OCI-LY1 (cell line): ENCODE measurements at regions not wholly inside any gene's neighbourhood (a gene's known extent, or its start where the extent isn't known, plus 50 kb on each side); places are given as distances from the start of the nearest gene placed in this dataset.

ENCODE experiments used
- EZH2 ChIP-seq: fragments of 200-600 bp; sonication (generic), shearing (Covaris generic); IDR thresholded peaks from 2 replicates; pipeline ENCODE4 v1.8.0; 2017; ENCODE audit warnings: borderline replicate concordance, mixed run types, mild to moderate bottlenecking, antibody characterized with exemption, low read length, moderate library complexity, mixed read lengths
- TF ChIP-seq, protein P1 (sequence below): fragments of 200-600 bp; sonication (generic), shearing (Covaris generic); IDR thresholded peaks from 2 replicates; pipeline ENCODE4 v1.5.1; 2017; ENCODE audit warnings: mild to moderate bottlenecking, antibody characterized with exemption, low read length, moderate library complexity, mixed read lengths

DNA sequence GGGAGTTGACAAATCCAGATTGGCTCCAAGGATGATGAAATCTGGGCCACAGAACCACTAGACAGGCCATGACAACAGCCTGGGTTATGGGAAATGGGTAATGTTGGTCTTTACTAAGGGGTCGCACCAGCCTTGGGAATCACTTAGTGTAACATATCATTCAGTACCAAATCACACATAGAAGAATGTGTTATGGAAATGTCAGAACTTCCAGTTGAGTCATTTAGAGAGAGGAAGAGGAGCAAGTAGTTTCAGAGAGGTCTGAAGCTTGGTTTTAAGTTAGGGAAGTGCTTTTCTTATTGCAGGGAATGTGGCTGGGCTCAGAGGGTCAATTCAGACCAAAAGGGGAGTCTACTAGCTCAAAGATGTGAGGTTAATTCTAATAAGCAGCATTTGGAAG lies 241.6 kb upstream of the ZPLD1 start:
- TF ChIP-seq, protein P1, sequence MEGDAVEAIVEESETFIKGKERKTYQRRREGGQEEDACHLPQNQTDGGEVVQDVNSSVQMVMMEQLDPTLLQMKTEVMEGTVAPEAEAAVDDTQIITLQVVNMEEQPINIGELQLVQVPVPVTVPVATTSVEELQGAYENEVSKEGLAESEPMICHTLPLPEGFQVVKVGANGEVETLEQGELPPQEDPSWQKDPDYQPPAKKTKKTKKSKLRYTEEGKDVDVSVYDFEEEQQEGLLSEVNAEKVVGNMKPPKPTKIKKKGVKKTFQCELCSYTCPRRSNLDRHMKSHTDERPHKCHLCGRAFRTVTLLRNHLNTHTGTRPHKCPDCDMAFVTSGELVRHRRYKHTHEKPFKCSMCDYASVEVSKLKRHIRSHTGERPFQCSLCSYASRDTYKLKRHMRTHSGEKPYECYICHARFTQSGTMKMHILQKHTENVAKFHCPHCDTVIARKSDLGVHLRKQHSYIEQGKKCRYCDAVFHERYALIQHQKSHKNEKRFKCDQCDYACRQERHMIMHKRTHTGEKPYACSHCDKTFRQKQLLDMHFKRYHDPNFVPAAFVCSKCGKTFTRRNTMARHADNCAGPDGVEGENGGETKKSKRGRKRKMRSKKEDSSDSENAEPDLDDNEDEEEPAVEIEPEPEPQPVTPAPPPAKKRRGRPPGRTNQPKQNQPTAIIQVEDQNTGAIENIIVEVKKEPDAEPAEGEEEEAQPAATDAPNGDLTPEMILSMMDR = no peak
- TF ChIP-seq EZH2 = no peak
